ENCODE measurements at regions not wholly inside any gene's neighbourhood (a gene's known extent, or its start where the extent isn't known, plus 50 kb on each side); places are given as distances from the start of the nearest gene placed in this dataset.

DNA sequence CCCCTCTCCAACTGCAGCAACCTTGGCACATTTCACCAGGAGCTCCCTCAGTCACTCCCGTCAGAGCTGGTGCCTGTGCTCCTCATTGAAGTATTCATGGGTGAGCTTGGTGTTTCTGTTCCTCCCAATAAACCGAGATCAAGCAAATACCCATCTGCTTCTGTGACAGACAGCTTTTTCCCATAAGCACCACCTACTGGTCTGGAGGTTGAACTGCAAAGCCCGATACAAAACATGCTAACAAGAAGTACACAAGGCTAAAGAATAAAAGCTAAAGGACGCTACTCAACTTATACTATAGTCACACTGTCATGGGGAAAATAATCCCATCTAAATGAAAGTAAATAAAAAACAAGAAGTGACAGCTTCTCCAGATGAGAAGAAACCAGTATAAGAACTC is 111.9 kb upstream of the C21orf91 start:
- DNase-seq (ENCODE audit: extremely low read depth, low read depth) = no peak
- TF ChIP-seq, protein P1, sequence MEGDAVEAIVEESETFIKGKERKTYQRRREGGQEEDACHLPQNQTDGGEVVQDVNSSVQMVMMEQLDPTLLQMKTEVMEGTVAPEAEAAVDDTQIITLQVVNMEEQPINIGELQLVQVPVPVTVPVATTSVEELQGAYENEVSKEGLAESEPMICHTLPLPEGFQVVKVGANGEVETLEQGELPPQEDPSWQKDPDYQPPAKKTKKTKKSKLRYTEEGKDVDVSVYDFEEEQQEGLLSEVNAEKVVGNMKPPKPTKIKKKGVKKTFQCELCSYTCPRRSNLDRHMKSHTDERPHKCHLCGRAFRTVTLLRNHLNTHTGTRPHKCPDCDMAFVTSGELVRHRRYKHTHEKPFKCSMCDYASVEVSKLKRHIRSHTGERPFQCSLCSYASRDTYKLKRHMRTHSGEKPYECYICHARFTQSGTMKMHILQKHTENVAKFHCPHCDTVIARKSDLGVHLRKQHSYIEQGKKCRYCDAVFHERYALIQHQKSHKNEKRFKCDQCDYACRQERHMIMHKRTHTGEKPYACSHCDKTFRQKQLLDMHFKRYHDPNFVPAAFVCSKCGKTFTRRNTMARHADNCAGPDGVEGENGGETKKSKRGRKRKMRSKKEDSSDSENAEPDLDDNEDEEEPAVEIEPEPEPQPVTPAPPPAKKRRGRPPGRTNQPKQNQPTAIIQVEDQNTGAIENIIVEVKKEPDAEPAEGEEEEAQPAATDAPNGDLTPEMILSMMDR (IDR thresholded peaks at IDR 0.05; ENCODE audit: low read depth, low read length) = no peak; the same call in 1 of the 2 replicates

DNA sequence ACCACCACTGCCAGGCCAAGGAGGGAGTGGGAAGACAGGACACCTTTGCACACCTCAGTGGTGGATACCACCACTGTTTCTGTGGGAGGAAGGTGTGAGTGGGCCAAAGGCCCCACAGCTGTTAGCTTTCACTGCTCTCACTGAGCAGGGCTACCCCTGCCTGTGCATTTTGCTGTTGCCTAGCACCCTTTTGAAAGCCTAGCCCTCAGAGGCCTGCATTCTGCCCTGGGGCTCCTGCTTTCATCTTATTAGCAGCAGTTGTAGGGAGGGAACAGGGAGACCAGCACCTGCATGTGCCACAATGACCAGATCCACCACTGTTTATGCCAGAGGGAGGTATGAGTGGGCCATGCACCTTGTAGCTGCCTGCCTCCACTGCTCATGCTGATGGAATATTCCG is 110.9 kb upstream of the C21orf91 start:
- no peak for DNase-seq (ENCODE audit: extremely low read depth, low read depth)
- TF ChIP-seq, protein P1 (IDR thresholded peaks at IDR 0.05; ENCODE audit: low read depth, low read length) = no peak

- TF ChIP-seq, protein P1 (IDR thresholded peaks at IDR 0.05; ENCODE audit: low read depth, low read length) = no peak
- no peak for DNase-seq (ENCODE audit: extremely low read depth, low read depth)
These were observed 110.4 kb upstream of the C21orf91 start for GRCh38 chr21:17929510-17929909.

DNA sequence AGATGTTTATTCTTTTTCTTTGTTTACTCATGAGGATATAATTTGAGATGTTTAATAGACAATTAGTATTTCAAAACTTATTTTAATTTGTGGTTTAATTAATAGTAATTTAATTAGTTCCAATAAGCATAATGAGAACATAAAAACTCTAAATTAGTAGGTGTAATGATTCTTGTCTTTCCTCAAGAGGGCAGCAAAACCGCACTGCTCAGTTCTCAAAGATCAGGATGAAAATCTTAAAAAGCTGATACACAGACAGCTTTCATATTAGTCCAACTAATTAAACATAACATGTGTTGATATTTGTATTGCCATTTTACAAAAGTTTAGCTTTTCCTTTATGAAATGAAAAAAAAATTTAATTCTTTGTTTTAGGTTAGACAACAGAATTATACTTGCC is 106.7 kb upstream of the C21orf91 start:
- TF ChIP-seq, protein P1 (IDR thresholded peaks at IDR 0.05; ENCODE audit: low read depth, low read length) = peak; percentile 44
- DNase-seq (ENCODE audit: extremely low read depth, low read depth) = no peak

GRCh38 chr21:17925000-17925610 is 105.9 kb upstream of the C21orf91 start:
- TF ChIP-seq, protein P1 (IDR thresholded peaks at IDR 0.05; ENCODE audit: low read depth, low read length) = peak; percentile 92

GRCh38 chr21:17921579-17922530 is 102.7 kb upstream of the C21orf91 start:
- TF ChIP-seq, protein P1 (IDR thresholded peaks at IDR 0.05; ENCODE audit: low read depth, low read length) = no peak
- peak; percentile 54 for DNase-seq (ENCODE audit: extremely low read depth, low read depth)

More at GRCh38 chr21:17925000-17925610, 105.9 kb upstream of the C21orf91 start:
- no peak for DNase-seq (ENCODE audit: extremely low read depth, low read depth)

DNA sequence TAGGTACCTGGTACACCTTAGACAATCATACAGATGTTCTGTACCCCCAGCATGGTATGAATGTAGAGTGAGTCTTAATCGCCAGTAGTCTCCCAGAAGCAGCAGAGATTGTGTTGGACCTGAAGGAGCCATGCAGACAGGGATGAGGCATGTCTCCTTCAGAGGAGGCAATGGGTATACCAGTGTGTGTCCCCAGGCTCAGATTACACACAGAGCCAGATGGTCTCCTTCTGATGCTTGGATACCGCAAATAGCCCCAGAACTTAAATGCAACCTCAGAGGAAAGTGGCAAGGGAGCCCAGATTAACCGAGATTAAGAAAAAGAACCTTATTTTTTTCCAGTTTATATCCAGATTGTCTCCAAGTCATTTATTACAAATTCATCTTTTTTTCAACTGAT is 96.8 kb upstream of the C21orf91 start:
- TF ChIP-seq, protein P1 (IDR thresholded peaks at IDR 0.05; ENCODE audit: low read depth, low read length) = no peak
- DNase-seq (ENCODE audit: extremely low read depth, low read depth) = no peak

Data from AG09319 (cell line).